CD4-positive, alpha-beta T cell treated with Interleukin-1 beta for 1 hour (primary cell): ENCODE measurements at regions not wholly inside any gene's neighbourhood (a gene's known extent, or its start where the extent isn't known, plus 50 kb on each side); places are given as distances from the start of the nearest gene placed in this dataset.

ENCODE experiments used
- DNase-seq, 2 donors: peaks; one replicate each; pipeline ENCODE4 v3.0.0-alpha.2; 2020 to 2022

DNA sequence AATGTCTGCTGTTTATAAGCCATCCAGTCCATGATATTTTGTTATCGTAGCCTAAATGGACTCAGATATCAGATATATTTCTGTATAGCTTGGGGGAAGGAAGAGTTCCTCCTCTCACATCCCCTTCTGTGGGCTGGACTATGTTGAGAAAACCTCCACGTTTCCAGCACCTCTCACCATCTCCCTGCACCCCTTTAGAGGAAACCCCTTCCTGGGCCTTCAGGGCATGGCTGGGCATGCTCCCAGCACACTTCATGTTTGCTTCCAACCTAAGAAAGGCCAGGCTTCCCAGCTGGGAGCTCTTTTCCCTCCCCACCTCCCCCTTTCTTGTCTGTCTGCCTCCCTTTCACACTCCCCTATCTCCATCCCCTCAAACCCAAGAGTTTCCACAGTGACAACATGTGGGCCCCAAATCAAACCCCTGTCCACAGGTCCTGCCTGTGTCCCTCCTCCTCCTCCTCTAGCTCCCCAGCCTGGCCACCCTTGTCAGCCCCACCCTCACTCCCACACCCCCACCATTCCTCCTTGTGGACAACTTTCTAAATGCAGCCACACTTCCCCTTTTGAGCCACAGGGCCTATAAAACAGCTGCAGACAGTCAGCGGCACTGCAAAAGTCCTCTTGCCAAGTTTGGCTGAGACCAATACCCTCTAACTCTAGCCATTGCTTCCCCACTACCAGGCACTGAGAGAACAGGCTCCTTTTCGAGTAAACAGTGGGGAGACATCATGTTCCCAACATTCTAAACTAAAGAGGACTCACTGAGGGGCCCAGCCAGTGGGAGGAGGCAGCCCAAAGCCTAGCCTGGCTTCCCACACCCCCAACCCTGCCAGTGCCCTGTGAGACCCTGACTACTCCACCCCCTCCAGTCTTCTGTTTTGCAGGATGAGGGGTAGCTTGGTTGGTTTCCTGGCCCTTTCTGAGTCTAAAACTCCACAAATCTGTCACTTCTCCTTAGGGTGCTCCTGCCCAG lies 120.5 kb downstream of the ZFP36L2 start:
- DNase-seq: peak in 1 of 2 donors; percentile 46

DNA sequence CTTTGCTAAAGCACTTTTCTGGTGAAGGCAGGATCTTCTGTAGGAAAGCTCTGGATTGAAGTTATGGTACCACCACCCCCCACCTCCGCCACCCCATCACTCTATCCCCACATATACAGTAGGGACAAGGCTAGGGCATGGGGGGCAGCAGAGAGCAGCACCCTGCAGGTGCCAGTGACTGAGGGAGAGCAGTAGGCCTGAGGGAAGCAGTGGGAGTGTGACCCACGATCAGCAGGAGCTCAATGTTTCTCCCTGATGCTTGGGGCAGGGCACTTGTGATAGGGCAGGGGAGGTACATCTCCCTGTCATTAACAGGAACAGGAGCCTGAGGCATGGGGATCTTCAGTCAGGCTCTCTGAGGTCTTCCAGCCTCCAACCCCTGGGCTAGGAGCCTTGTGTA lies 121.6 kb downstream of the ZFP36L2 start:
- no peak for DNase-seq

DNA sequence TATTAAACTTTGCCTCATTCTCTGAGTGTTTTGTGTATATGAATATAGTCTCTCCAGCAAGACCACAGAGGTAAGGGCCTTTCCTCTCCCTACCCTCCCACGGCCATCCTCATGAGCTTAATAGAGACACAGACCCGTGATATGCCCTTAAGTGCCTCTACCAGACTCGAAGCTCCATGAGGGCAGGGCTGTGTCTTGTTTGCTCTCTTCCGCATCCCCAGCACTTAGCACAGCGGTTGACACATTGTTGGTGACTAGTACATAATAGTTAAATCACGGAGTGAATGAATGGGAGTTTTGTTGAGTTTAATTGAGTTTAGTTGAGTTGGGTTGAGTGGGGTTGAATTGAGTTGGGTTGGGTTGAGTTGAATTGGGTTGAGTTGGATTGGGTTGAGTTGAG lies 122.3 kb downstream of the ZFP36L2 start:
- DNase-seq: no peak

DNA sequence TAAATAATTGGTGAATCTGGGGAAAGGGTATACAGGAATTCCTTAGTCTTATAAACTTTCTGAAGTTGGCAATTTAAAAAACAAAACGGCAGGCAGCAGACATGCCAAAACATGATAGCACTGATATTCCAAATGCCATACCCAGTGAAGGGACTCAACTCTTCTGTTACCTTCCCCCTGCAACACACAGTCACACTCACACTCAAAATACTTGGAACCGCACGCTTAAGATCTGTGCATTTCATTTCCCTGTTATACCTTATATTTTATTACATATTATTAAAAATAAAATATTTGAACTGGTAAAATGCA lies 123.4 kb downstream of the ZFP36L2 start:
- DNase-seq: no peak

DNA sequence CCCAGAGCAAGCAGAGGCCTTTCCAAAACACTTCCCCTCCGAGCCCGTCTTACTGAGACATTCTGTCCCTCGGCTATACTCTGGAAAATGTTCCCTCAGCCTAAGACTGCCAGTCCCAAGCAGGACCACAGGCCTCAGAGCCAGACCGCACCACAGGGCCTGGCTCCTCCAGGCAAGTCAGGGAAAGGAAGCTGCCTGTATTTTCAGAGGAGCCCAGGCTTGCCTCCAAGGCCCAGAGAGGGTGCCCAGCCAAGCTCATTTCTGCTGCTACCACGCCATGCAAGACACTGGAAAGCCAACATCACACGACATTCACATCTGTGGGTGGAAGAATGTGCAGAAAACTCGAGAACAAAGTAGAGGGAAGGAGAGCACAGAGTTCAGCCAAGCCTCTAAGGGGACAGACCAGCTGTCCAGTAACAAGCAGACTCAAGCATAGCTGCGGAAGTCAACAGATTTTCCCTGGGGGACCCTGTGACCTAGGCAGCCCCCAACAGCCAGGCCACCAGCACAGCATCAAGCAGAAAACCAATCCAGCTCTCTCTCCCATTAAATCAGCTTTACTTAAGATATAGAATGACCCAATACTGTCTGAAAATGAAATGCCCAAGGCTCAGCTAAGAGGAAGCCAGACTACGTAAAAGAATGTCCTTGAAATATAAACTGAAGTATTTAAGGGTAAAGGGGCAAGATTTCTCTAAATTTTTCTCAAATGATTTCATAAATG lies 123.9 kb downstream of the ZFP36L2 start:
- DNase-seq: no peak

DNA sequence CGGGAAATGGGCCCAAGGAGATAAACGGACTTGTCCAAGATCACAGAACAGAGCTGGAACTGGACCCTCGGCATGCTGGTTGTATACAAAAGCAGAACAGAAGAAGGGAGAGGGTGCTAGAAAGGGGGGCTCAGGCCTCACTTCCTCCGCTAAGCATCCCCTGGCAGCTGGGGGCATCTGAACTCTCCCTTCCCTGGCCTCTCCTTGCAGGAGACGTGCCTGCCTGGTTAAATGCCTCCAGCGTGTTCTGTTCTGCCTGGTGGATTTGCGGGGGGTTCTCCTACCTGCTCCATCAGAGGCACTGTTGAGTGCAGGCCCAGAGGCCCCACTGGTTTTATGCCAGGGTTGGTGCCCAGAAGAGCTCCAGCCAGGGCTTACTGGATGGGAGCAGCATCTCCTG lies 124.7 kb downstream of the ZFP36L2 start:
- no peak for DNase-seq

DNA sequence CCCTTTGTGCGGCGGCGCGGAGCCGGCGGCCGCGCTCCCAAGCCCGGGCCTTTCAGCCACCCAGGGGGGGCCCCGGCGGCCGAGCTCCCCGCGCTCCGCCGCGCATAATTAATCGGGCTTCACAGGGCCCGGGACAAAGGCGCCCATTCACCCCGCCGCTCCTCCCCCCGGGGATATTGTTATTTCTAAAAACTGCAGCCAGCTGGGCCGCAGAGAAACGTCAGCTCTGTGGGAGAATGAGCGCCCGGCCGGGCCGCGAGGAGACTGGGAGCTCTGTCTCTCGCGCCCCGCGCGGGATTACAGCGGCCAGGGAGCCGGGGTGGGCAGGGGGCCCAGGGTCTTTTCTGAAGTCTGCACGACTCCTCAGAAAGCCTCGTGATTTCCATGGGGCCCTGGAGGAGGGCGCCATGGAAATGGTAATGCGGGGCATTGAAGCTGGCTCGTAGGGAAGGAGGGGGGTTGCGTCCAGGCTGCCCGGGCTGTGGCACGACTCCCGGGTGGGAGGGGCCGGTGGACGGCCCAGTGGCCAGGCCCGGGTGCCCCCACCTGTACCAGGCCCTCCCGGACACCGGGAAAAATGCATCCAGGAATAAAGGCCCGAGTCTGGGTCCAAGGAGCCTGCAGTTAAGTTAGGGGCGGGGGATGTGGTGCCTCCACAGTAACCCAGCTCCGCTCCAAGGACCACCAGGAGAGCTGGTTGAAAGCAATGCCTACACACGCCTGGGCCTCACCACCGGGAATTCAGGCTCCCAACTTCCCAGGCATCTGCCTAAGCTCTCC lies 125.3 kb downstream of the ZFP36L2 start:
- DNase-seq: no peak

DNA sequence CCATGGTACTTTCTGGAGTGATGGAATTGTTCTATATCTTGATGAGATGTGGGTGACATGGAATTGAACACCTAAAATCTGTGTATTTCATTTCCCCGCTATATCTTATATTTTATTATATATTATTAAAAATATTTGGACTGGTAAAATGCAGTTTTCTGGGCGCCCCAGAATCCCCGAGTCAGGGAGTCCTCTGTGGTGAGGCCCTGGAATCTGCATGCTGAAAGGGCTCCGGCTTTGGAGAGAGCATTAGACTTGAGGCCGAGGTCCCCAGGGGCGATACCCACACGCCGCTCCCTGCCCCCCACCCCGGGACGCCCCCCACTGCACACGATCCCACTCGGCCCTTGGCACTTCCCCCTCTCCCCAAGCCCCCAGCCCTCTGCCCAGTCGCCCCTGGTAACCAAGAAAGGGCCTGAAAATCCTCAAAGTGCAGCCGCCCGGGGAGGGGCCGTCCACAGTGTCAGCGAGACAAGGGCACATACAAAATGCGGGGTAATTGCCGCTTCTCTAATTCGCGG lies 126.0 kb downstream of the ZFP36L2 start:
- DNase-seq: no peak

DNA sequence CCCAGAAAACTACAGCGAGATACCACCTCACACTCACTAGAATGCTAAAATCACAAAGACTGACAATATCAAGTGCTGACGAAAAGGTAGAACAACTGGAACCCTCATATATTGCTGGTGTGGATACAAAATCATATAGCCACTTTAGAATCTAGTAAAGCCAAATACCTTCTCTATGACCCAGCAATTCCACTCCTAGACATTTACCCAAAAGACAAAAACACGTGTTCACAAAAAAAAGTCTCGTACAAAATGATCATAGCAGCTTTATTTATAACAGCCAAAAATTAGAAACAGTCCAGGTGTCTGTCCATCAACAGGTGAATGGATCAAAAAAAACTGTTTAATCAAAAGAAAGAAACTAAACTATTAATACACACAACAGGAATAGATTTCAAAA lies 126.6 kb downstream of the ZFP36L2 start:
- DNase-seq: no peak

DNA sequence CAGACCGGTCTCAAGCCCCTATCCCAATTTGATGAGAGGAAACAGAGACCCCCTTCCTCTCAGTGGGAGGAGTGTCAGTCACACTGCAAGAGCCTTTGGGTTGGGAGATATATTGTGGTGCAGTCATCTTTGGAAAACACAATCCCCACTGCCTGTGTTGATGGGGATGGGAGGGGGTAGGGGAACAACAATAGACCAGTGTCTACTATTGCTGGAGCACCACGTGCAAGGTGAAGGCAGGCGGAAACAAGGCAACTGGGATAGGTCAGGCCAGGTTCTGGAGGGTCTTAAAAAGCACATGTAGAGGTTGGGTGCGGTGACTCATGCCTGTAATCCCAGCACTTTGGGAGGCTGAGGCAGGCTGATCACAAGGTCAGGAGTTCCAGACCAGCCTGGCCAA lies 127.9 kb downstream of the ZFP36L2 start:
- DNase-seq: no peak

DNA sequence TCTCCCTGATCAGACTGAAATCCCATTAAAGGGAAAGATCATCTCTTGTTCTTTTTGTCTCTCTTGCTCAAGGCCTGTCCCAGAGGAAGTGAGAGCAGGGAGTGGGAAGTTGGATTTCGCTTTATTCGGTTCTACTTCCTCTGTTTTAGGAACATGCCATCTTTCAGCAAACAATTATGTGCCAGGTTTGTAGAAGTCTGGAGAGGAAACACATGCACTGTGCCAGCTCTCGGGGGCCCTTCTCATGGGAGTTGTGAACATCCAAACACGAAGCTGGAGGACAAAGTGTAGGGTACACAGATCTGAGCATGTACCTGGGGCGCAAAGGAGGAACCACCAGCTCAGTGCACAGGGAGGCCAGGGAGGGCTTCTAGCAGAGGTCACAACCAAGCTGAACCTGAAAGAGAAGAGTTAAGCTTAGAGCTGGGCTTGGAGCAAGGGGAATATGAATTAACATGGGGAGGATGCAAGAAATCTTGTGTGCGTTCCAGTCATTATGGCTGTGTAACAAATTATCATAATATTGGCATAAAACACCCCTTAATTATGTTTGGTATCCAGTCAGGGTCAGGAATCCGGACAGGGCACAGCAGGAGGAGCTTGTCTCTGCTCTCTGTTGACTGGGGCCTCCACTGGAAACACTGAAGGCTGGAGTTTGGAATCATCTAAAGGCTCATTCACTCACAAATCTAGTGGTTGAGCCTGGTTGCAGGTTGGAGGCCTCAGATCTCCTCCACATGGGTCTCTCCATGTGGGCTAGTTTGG lies 128.6 kb downstream of the ZFP36L2 start:
- no peak for DNase-seq

DNA sequence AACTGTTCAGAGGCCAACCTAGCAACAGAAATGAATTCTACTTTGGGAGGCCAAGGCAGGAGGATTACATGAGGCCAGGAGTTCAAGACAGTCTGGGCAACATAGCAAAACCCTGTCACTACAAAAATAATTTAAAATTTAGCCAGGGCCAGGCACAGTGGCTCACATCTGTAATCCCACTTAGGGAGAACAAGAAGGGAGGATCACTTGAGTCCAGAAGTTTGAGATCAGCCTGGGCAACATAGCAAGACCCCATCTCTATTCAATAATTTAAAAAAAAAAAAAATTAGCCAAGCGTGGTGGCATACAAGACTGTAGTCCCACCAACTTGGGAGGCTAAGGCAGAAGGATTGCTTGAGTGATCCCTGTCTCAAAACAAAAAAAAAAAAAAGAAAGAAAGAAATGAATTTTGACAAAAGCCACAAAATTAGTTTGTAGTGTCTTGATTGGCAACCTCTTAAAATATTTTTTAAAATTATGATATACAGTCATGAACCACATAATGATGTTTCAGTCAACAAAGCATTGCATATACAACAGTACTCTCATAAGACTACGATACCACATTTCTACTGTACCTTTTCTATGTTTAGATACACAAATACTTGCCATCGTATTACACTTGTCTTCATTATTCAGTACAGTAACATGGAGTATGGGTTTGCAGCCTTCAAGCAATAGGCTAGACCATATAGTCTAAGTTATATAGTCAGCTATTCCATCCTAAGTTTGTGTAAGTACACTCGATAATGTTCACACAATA lies 130.7 kb downstream of the ZFP36L2 start:
- no peak for DNase-seq

DNA sequence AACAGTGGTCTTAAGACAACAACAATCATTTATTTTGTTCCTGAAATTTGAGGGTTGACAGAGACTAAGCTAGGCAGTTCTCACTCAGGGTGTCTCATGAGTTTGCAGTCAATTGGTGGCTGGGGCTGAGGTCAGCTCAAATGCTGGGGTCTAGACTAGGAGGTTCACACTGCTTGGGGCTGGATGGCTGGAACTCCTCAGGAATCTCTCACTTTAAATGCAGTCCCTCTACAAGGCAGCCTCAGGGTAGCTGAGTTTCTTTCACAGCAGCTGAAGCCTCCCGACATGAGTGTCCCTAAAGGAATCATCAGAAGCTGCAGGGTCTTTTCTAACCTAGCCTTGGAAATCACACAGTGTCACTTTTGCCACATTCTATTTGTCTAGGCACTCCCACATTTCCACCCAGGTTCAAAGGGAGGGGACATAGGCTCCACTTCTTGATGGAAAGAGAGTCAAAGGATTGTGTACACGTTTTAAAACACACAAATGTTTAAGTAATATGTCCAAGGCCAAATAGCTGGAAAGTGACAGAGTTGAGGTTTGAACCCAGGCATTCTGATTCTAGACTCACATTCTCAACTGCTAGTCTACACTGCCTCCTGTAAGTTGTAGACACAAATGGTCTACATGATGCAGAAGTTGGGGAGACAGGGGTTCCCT lies 133.8 kb downstream of the ZFP36L2 start:
- DNase-seq: no peak

DNA sequence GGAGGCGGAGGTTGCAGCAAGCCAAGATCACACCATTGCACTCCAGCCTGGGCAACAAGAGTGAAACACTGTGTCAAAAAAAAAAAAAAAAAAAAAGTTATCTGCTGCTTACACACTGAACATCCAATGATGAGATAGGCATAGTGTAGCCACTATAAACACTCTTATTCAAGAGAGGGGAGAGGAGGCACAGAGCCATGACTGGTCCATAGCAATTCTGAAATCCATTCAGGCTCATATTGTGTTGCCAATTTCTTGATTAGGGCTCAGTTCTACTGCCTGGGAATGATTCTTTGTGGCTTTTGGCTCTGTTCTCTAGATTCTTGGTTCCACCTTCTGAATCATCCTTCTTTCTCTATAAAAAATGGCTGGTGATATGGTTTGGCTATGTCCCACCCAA lies 136.1 kb downstream of the ZFP36L2 start:
- DNase-seq: no peak

DNA sequence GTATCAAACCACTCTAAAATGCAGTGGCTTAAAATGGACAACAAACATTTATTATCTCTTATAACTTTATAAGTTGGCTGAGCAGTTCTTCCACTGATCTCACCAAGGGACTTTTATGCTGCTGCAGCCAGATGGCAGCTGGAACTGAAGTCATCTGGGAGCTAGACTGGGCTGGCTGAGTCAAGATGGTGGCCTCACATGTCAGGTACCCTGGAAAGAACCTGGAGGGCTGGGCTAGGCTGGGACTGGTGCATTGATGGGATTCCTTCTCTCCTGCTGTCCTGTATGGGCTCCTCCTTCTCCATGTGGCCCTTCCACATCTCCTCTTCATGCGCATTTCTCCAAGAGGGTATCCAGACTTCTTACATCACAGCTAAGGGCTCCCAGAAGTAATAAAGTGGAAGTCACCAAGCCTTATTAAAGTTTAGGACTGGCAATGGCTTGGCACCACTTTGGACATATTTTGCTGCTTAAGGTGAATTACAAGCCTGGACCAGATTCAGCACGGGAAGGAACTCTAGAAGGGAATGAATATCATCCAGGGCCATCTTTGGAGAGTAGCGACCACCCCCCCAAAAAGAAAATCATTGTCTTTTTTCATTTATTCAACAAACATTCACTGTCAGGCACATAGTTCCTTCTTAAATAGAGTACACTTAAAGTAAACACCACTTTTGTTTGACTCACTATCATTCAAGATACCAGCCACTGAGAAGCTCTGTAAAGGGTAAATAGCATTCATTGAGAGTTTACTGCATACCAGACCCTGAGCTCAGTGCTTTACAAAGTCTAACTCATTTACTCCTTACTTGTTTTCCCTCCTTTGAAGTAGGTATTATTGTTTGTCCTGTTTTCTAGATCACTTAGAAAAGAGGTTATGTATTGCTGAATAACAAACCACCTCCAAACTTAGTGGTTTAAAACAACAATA lies 138.0 kb downstream of the ZFP36L2 start:
- DNase-seq: no peak

DNA sequence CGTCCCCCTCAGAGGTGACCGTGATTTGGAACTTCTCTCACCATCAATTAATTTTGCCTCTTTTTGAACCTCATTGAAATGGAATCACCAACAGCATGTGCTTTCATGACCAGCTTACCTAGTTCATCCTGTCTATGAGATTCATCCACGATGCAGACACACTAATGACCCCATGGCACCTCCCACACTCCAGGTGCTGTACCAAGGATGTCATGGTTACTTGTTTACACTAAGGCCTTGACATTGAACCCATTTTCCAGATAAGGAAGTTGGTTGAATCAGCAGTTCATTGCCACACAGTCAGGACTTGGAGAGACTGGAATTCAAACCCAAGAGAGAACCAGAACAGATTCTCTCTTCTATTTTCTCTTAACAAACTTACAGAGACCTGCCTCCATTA lies 139.0 kb downstream of the ZFP36L2 start:
- no peak for DNase-seq

DNA sequence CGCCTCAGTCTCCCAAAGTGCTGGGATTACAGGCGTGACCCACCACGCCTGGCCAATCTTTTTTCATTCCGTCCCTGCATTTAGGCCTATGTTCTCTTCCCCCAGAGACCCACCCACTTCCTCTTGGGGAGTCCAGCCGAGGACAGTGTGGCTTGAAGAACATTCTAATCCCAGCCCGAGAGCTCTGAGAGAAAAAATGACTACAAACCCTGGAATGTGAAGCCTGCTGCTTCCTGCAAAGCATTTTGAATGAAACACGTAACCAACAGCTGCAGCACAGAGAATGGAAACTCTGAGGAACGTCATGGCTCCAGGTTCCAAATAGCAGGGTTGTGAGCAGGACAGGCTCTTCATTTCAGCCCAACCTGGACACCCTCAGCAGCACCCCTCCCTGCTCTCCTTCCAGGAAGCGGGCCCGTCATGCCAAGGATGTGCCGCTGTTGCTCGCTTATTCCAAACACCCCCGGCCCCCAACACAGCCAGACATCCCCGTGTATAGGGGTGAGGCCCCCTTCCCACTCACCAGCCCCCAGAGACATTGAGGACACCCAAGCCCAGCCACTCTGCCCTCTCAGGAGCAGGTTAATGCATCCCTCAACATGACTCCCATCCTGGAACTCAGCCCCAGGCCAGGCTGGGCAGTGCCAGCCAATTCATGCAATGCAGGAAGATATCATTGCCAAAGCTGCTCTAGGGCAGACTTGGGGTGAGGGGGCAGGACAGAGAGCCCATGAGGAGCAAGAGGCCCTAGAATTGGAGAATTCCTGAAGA lies 139.8 kb downstream of the ZFP36L2 start:
- no peak for DNase-seq

DNA sequence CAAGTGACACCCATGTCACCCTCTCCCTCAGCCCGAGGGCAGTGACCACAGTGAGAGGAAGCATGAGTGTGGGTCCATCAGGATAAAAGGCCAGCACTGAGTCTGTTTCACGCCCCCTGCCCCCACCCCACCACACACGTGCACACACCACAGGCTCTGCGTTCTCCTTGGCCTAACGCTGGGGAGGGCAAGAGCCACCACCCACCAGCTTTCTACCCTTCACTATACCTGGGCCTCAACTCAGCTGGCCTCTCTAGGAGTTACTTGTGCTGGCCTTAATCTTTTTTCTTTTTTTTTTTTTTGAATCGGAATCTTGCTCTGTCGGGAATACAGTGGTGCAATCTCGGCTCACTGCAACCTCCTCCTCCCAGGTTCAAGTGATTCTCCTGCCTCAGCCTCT lies 140.5 kb downstream of the ZFP36L2 start:
- no peak for DNase-seq

DNA sequence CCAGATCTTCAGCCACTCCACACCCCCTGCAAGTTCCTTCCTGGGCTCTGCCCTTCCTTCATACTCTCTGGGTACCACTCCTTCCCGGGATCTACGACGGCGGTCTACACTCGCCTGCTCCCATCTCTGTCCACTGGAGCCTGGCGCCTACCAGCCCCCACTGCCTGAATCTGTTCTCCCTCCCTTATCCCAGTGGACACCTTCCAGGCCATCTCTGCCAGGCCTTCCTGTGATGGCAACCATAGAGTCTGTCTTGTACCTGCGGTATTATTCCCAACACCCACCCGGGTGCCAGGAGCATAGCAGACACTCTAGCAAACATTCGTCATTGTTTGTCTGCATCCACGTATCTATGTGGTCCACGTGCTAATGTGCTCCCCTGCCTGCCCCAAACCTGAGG lies 140.9 kb downstream of the ZFP36L2 start:
- no peak for DNase-seq
